ENCODE measurements at regions not wholly inside any gene's neighbourhood (a gene's known extent, or its start where the extent isn't known, plus 50 kb on each side); places are given as distances from the start of the nearest gene placed in this dataset.

GRCh38 chr16:55179411-55179810 lies 144.6 kb upstream of the IRX6 start:
- no peak for DNase-seq

- no peak for DNase-seq
These were observed 144.0 kb upstream of the IRX6 start for GRCh38 chr16:55179852-55180585.

DNA sequence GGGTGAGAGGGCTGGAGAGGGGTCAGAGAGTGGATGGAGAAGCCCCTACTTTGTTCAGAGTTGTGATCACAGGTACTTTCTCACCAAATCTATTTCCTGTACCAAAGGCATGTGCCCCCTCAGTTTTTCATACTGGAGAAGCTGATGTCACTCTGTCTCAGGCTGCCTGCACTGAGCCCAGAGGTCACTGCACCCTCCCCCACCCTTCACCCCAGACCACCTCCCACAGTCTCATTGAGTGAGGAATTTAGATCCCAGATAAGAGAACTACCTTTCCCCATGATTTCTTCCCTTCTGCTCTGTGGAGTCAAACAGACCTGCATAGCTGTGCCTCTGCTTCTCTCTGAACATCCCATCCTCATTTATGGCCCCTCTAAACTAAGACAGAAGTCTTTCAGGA lies 140.0 kb upstream of the IRX6 start:
- no peak for DNase-seq

DNA sequence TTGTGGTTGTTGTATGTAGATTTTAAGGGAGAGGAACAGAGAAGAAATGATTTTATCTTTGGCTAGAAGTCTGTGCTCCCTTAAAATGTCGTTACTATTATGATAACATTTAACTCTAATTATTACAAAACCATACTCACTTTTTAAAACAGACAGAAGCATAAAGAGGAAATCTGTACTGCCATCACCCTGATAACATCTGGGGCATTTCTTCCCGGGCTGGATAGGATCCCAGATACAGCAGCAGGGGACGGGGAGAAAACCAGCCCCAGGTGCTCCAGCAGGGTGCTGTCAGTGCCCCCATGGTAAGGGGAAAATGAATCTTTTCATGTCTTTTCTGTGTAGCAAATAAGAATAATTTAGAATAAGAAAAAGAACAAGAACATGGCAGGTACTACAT lies 139.4 kb upstream of the IRX6 start:
- DNase-seq = no peak

DNA sequence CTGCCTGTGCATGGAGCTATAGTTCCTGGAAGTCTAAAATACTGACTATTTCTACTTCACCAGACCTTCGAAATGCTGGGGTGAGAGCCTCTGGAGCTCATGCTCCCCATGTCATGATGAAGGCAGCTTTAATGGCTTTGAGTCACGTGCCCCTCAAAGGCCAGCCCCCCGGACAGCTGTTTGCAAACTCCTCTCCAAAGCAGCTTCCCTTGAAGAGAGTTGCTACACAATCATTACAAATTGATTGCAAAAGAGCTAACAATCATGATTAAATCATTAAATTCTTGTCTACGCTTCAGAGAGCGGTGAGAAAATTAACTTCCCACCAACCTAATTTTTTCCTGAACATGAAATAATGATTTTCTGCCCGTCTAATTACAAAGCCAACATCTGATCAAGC lies 134.8 kb upstream of the IRX6 start:
- DNase-seq = no peak

DNA sequence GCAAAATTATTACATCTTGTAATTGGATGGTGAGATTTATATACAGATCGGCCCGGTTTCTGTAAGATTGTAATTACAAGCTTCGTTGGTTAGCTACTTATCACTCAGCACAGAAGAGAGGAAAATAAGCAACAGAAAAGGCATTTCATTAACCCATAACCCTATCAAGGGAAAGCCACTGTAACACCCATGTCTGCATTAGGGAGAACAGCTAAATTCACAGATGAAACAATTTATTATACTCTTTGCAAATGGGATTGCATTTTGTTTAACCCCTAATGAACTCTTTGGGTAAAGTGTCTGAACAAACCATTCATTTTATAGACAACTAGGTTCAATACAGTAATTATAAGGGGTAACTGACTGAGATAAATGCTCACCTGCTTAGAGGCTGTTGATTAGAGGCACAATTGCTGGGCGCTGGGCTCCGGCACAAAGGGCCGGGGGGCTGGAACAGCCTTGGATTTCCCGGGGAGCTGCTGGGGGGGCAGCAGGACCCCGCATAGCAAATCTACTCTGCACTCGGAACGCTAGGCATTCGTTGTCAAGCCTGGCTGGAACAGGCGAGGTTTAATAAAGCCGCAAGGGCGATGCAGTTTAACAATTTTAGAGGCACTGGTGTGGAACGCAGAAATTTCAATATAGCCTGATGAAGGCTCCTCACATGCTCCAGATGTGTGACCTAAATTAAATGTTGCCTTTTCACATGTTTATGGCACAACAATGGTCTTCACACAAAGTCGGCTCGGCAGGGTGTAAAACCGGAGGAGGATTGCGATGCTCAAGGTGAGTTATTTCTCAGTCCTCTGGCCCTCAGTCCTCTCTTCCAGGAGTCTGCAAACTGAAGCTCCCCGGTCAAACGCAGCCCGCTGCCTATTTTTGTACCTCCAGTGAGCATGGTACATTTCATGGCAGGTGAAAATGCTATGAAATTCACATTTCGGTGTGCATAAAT lies 134.0 kb upstream of the IRX6 start:
- no peak for DNase-seq

- DNase-seq = no peak
These were observed 131.3 kb upstream of the IRX6 start for GRCh38 chr16:55192734-55193133.

- DNase-seq = no peak
These were observed 120.4 kb upstream of the IRX6 start for GRCh38 chr16:55203570-55203969.

- DNase-seq = no peak
These were observed 119.9 kb upstream of the IRX6 start for GRCh38 chr16:55204069-55204468.

- no peak for DNase-seq
These were observed 119.1 kb upstream of the IRX6 start for GRCh38 chr16:55204923-55205322.

DNA sequence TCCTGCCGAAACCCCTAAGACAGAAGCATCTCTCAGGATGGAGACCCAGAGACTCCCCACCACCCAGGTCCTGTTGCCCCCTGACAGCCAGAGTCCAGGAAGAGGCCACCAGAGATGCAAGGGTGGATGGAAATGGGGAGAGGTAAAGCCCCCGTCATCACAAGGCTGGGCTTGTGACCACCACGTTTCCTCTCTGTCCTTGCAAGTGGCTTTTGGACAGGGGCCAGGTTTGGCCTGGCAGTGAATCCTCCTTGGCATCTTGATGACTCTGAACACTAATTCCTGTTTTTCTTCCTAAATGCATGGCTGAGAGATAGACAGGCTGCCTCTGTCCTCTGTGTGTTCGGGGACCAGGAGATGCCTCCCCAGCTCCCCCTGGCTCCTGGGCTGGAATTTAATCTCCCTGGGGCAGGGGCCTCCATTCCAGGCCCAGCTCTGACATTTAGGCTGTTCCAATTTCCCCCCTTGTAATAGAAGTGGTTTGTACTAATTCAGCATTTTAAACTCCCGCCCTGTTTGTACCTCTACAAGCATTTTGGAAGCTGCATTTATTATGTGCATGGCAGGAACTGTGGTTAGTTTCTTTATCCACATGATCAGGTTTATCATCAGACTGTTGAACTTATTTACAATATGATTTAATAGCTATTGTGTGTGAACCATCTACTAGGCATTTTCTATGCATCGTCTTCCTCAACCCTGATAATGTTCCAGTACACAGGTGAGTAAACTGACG lies 116.1 kb upstream of the IRX6 start:
- DNase-seq = no peak

- no peak for DNase-seq
These were observed 114.4 kb upstream of the IRX6 start for GRCh38 chr16:55209626-55210025.

- DNase-seq = no peak
These were observed 111.2 kb upstream of the IRX6 start for GRCh38 chr16:55212791-55213190.

- no peak for DNase-seq
These were observed 109.6 kb upstream of the IRX6 start for GRCh38 chr16:55214412-55214811.

GRCh38 chr16:55214974-55215494 lies 109.0 kb upstream of the IRX6 start:
- no peak for DNase-seq

DNA sequence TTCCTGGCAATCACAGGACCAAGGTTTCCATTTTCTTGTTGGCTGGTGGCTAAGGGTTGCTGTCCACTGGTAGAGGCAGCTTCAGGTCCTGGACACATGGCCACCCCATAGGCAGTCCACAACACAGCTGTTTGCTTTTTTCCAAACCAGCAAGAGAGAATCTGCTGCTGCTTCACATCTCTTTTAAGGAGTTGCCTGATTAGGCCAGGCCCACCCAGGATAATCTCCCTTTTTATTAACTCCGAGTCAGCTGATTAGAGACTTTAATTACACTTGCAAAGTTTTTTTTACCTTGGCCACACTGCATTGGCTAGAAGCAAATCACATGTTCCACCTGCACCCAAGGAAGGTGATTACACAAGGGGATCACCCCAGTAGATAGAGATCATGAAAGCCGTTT lies 106.6 kb upstream of the IRX6 start:
- no peak for DNase-seq

DNA sequence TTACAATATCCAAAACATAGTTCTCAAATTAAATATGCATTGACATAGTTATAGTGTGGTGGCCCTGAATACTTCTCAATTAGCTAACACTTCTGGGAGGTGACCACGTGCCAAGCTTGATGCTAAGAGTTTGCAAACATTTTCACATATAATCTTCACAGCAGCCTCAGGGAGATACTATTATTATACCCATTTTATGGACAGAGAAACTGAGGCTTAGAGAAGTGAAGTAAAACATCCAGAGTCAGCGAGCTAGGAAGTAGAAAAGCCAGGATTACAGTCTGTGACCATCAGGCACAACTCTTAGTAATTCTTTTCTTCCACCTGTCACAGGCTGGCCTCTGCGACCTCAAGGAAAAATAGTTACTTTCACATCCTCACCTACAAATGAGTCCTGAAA lies 102.2 kb upstream of the IRX6 start:
- DNase-seq = no peak

- DNase-seq = no peak
These were observed 101.5 kb upstream of the IRX6 start for GRCh38 chr16:55222486-55222885.

GRCh38 chr16:55225972-55226542 lies 97.9 kb upstream of the IRX6 start:
- no peak for DNase-seq

DNA sequence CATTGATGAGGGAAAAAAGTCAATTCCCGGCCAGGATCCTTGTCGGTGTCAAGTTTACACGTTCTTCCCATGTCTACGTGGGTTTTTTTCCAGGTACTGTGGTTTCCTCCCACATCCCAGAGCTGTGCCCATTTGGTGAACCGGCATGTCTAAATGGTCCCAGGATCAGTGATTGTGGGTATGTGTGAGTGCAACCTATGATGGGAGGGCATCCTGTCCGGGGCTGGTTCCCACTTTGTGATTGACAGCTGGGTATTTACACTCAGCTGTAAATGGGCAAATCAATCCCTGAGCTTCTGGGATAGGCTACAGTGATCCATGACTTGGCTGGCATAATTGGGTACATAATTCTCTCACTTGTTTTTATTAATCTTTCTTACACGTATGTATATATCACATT lies 91.2 kb upstream of the IRX6 start:
- DNase-seq = no peak

DNA sequence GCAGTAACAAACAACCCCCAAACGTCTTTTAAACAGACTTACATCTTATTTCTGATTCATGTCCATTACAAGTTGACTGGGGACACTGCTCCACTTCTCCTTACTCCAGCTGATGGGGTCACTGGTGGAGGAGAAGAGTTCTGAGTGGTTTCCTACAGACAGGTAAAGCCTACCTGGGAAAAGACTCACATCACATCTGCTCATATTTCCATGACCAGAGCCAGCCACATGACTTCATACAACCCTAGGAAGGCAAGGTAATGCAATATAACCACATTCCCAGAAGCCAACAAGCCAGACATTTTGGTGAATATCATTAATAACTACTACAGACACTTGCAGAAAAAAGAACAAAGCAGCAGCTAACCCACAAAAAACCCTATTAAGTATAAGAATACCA lies 90.5 kb upstream of the IRX6 start:
- no peak for DNase-seq

DNA sequence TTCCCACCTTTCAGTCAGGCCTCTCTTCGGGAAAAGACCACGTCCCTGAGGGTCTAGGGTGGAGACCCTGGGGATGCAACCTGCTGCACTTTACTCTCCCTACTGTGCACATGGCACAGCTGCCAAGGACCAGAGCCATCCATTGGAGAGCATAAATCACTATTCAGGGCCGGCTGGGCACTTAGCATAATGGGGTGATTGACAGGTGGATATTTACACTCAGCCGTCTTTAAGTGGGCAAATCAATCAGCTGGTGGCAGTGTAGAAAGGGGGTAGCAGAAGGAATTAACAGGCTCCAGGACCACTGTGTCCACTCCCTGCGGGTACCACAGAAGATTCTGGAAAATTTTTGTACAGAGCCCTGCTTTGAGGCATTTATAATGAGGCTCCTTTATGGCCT lies 87.3 kb upstream of the IRX6 start:
- no peak for DNase-seq

GRCh38 chr16:55239723-55240122 lies 84.3 kb upstream of the IRX6 start:
- DNase-seq = no peak

Data from NCI-H1930 (cell line).